Nephron (organoid): ENCODE measurements at regions not wholly inside any gene's neighbourhood (a gene's known extent, or its start where the extent isn't known, plus 50 kb on each side); places are given as distances from the start of the nearest gene placed in this dataset.

Experiments
- H3K27ac Mint-ChIP-seq, 3 experiments: 2 replicates each; pipeline ENCODE4 v1.8.0; 2020; ENCODE audit warnings: mixed read lengths in 3 of 3, mild to moderate bottlenecking in 2 of 3, moderate library complexity in 1 of 3
- H3K27me3 Mint-ChIP-seq: 2 replicates; pipeline ENCODE4 v1.8.0; 2021; ENCODE audit warnings: low read depth, mild to moderate bottlenecking, moderate library complexity, mixed read lengths
- H3K36me3 Mint-ChIP-seq: 2 replicates; pipeline ENCODE4 v1.8.0; 2020; ENCODE audit warnings: low read depth, mixed read lengths
- H3K4me1 Mint-ChIP-seq: 2 replicates; pipeline ENCODE4 v1.8.0; 2020; ENCODE audit warnings: mixed read lengths
- H3K4me3 Mint-ChIP-seq, 3 experiments: 2 replicates each; pipeline ENCODE4 v1.8.0; 2020; ENCODE audit warnings: mild to moderate bottlenecking in 3 of 3, mixed read lengths in 3 of 3, moderate library complexity in 2 of 3
- H3K9me3 Mint-ChIP-seq: 2 replicates; pipeline ENCODE4 v1.8.0; 2020; ENCODE audit warnings: mixed read lengths
- CTCF ChIP-seq, 3 experiments: fragments of 200-600 bp; sonication (generic); IDR thresholded peaks; one replicate each; pipeline ENCODE4 v1.5.0; 2021; ENCODE audit warnings: antibody characterized with exemption in 3 of 3; ENCODE audit not compliant: unreplicated experiment in 3 of 3

GRCh38 chr14:76690502-76691105 lies 70.7 kb upstream of the VASH1 start:
- Mint-ChIP-seq H3K4me1 (no peaks in the 10 kb centered on the region), H3K27me3 (peaks cover 6% of the 10 kb centered on the region), H3K4me3 (no peak overlapping the region), H3K36me3 (no peaks in the 10 kb centered on the region), H3K9me3 (peaks cover 18% of the 10 kb centered on the region), H3K27ac (no peak overlapping the region)
- no peak for TF ChIP-seq CTCF (IDR thresholded peaks at IDR 0.05; ENCODE audit: unreplicated experiment in 3 of 3)

- Mint-ChIP-seq H3K27me3 (peaks cover 6% of the 10 kb centered on the region), H3K36me3 (no peaks in the 10 kb centered on the region), H3K4me1 (no peaks in the 10 kb centered on the region), H3K27ac (no peak overlapping the region), H3K4me3 (no peak overlapping the region), H3K9me3 (peaks cover 4% of the 10 kb centered on the region)
- no peak for TF ChIP-seq CTCF (IDR thresholded peaks at IDR 0.05; ENCODE audit: unreplicated experiment in 3 of 3)
These were observed 67.2 kb upstream of the VASH1 start for GRCh38 chr14:76694106-76694505.

- no peaks in the 10 kb centered on the region for H3K36me3 Mint-ChIP-seq
- H3K4me3 Mint-ChIP-seq = no peak overlapping the region
- TF ChIP-seq CTCF (IDR thresholded peaks at IDR 0.05; ENCODE audit: unreplicated experiment in 3 of 3) = no peak
- H3K4me1 Mint-ChIP-seq = peaks cover 7% of the 10 kb centered on the region
- H3K27ac Mint-ChIP-seq = no peak overlapping the region
- peaks cover 6% of the 10 kb centered on the region for H3K27me3 Mint-ChIP-seq
- H3K9me3 Mint-ChIP-seq = peaks cover 5% of the 10 kb centered on the region
These were observed 65.9 kb upstream of the VASH1 start for GRCh38 chr14:76695263-76695920.

GRCh38 chr14:76696361-76696760 lies 64.9 kb upstream of the VASH1 start:
- Mint-ChIP-seq H3K4me1 (peaks cover 7% of the 10 kb centered on the region), H3K36me3 (no peaks in the 10 kb centered on the region), H3K9me3 (peaks cover 5% of the 10 kb centered on the region), H3K27me3 (peaks cover 6% of the 10 kb centered on the region), H3K4me3 (no peak overlapping the region), H3K27ac (no peak overlapping the region)
- no peak for TF ChIP-seq CTCF (IDR thresholded peaks at IDR 0.05; ENCODE audit: unreplicated experiment in 3 of 3)

GRCh38 chr14:76696791-76697190 lies 64.5 kb upstream of the VASH1 start:
- Mint-ChIP-seq H3K36me3 (no peaks in the 10 kb centered on the region), H3K4me3 (no peak overlapping the region), H3K4me1 (peaks cover 7% of the 10 kb centered on the region), H3K27me3 (peaks cover 6% of the 10 kb centered on the region), H3K9me3 (peaks cover 5% of the 10 kb centered on the region), H3K27ac (no peak overlapping the region)
- TF ChIP-seq CTCF (IDR thresholded peaks at IDR 0.05; ENCODE audit: unreplicated experiment in 3 of 3) = no peak
